Uterus (tissue), 3 donors: ENCODE measurements at regions not wholly inside any gene's neighbourhood (a gene's known extent, or its start where the extent isn't known, plus 50 kb on each side); places are given as distances from the start of the nearest gene placed in this dataset.
A peak's percentile ranks its signal among the peaks of the same experiment; 100 is the strongest.

Experiments used
- DNase-seq, 2 donors: peaks; one replicate each; pipeline ENCODE4 v3.0.0-alpha.2; 2019 to 2020
- H3K27ac ChIP-seq, 2 donors: fragments of 200-600 bp; sonication (generic); 1 replicate in 1 of 2; 2 replicates in 1 of 2; pipeline ENCODE4 v1.5.1; 2016 to 2018
- H3K27me3 ChIP-seq, 2 donors: fragments of 200-600 bp; sonication (generic); one replicate each; pipeline ENCODE4 v1.5.1; 2018 to 2019; ENCODE audit warnings: control low read depth in 1 of 2
- H3K36me3 ChIP-seq, 2 donors: fragments of 200-600 bp; sonication (generic); one replicate each; pipeline ENCODE4 v1.5.1; 2019; ENCODE audit warnings: control low read depth in 1 of 2
- H3K4me1 ChIP-seq, 2 donors: fragments of 200-600 bp; sonication (generic); one replicate each; pipeline ENCODE4 v1.5.1; 2018 to 2019; ENCODE audit warnings: control low read depth in 1 of 2
- H3K4me3 ChIP-seq, 2 donors: fragments of 200-600 bp; sonication (generic); 1 replicate in 1 of 2; 2 replicates in 1 of 2; pipeline ENCODE4 v1.5.1; 2018 to 2019; ENCODE audit warnings: mild to moderate bottlenecking in 1 of 2
- H3K9me3 ChIP-seq, 2 donors: fragments of 200-600 bp; sonication (generic); one replicate each; pipeline ENCODE4 v1.5.1; 2019; ENCODE audit warnings: control low read depth in 1 of 2
- POLR2A ChIP-seq, 2 donors: fragments of 450-650 bp; IDR thresholded peaks; one replicate each; pipeline ENCODE4 v1.6.1; 2016; ENCODE audit warnings: antibody characterized with exemption in 2 of 2, mild to moderate bottlenecking in 1 of 2, moderate library complexity in 1 of 2
- intact Hi-C: fragments of 100-400 bp; cut with DNase I; formaldehyde crosslinking; loops from one replicate; pipeline ENCODE4 v1.15.1; 2023; ENCODE audit warnings: low total_unique reads
- TF ChIP-seq, protein P1 (sequence below), 4 experiments: fragments of 200-600 bp in 2 of 4; fragments of 450-650 bp in 2 of 4; sonication (generic) in 2 of 4; IDR thresholded peaks; one replicate each; pipeline ENCODE4 v1.5.1; 2016 to 2019; ENCODE audit warnings: antibody characterized with exemption in 4 of 4, mild to moderate bottlenecking in 2 of 4, moderate library complexity in 1 of 4
- donor health status: DM: yes; HTN: yes; CAD: no.

DNA sequence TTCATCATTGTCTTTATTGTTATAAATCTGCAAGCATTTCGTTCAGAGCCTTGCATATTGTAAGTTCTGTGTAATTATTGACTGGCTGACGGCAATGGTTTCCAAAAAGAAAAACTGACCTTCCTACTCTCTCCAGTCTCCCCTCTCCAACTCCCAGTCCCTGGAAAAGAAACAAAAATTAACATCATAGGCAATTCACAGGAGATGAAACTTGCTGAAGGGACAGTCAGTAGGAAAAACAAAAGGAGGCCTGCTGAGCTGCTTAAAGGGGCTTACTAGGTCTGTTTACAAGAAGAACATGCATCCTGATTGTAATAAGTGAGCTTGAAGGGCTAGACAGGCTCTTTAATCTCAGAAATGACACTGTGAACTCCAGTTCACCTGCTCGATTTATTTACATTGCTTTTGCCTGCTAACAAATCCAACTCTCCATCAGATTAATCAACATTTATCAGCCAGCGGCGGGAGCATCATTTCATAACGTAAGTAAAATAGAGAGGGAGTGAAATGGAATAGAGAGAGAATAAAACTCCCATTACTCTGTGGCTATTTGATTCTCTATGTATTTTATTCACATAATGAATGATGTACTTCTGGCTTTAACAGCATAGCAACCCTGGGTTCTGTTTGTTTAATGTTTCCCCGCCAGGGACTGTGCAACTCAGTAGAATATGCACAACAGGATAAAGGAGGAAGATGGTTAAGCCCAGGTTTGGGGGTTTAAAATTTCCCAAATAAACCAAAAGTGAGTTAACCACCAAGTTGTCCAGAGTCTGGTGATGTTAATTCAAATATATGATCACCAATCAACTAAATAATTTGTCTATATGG, 256.7 kb upstream of the SETBP1 start:
- H3K36me3 ChIP-seq, result no peaks in the 10 kb centered on the region
- no peak overlapping the region for H3K27ac ChIP-seq
- H3K27me3 ChIP-seq, result no peaks in the 10 kb centered on the region
- DNase-seq, result no peak
- H3K9me3 ChIP-seq, result no peaks in the 10 kb centered on the region
- intact Hi-C loops, result no loop called here
- no peak overlapping the region for H3K4me3 ChIP-seq
- H3K4me1 ChIP-seq, result no peaks in the 10 kb centered on the region
- TF ChIP-seq, protein P1, sequence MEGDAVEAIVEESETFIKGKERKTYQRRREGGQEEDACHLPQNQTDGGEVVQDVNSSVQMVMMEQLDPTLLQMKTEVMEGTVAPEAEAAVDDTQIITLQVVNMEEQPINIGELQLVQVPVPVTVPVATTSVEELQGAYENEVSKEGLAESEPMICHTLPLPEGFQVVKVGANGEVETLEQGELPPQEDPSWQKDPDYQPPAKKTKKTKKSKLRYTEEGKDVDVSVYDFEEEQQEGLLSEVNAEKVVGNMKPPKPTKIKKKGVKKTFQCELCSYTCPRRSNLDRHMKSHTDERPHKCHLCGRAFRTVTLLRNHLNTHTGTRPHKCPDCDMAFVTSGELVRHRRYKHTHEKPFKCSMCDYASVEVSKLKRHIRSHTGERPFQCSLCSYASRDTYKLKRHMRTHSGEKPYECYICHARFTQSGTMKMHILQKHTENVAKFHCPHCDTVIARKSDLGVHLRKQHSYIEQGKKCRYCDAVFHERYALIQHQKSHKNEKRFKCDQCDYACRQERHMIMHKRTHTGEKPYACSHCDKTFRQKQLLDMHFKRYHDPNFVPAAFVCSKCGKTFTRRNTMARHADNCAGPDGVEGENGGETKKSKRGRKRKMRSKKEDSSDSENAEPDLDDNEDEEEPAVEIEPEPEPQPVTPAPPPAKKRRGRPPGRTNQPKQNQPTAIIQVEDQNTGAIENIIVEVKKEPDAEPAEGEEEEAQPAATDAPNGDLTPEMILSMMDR (IDR thresholded peaks at IDR 0.05), result no peak
- TF ChIP-seq POLR2A (IDR thresholded peaks at IDR 0.05), result no peak

DNA sequence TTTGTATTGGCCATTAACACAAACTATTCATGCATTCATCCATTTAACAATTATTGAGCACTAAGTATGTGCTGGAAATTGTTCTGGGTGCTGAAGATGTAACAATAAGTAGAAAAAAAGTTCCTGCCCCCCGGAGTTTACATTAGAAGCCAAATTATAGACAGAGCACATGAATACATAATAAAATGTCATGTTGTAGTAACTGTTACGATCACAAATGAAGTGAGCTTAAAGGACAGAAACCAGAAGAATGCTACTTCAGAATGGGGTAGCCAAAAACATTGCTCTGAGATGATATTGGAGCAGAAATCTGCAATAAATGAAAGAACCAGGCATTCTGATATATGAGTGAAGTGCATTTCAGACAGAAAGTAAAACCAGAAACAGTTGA, 256.0 kb upstream of the SETBP1 start:
- intact Hi-C loops, result no loop called here
- no peaks in the 10 kb centered on the region for H3K9me3 ChIP-seq
- no peak overlapping the region for H3K4me3 ChIP-seq
- no peak overlapping the region for H3K27ac ChIP-seq
- DNase-seq, result no peak
- no peaks in the 10 kb centered on the region for H3K36me3 ChIP-seq
- no peaks in the 10 kb centered on the region for H3K4me1 ChIP-seq
- no peak for TF ChIP-seq POLR2A (IDR thresholded peaks at IDR 0.05)
- TF ChIP-seq, protein P1 (IDR thresholded peaks at IDR 0.05), result no peak
- no peaks in the 10 kb centered on the region for H3K27me3 ChIP-seq

DNA sequence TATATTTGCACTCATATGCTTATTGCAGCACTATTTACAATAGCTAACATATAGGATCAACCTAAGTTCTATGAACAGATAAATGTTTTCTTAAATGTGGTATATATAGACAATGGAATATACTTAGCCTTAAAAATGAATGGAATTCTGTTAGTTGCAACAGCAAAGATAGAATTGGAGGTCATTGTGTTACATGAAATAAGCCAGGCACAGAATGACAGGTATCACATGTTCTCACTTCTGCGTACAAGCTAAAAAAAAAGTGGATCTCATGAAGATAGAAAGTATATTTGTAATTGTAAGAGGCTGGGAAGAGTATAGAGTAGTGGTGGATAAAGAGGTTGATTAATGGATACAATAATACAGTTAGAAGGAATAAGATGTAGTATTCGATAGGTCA, 255.5 kb upstream of the SETBP1 start:
- no peak for TF ChIP-seq POLR2A (IDR thresholded peaks at IDR 0.05)
- TF ChIP-seq, protein P1 (IDR thresholded peaks at IDR 0.05), result no peak
- no peaks in the 10 kb centered on the region for H3K9me3 ChIP-seq
- no peak for DNase-seq
- H3K27ac ChIP-seq, result no peak overlapping the region
- H3K4me3 ChIP-seq, result no peak overlapping the region
- no peaks in the 10 kb centered on the region for H3K4me1 ChIP-seq
- H3K36me3 ChIP-seq, result no peaks in the 10 kb centered on the region
- no peaks in the 10 kb centered on the region for H3K27me3 ChIP-seq
- intact Hi-C loops, result no loop called here

DNA sequence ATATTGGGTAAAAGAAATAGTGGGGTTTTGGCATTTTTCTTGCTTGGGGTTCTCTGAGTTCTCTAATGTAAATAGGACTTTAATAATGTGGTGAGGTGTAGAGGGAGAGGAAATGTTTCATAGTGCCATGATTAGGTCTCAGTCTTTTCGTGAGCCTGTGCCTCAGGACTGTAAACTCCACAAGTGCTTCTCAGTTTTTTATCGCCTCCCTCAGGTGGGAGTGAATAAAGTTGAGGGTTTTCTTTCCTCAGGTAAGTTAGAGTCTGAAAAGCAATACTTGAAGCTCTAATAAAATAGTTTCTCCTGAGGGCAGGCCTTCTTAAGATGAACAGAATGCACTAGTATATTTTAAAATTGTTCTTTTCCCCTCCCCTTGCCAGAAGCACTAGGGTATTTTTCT, 243.1 kb upstream of the SETBP1 start:
- Histone ChIP-seq H3K27ac (no peak overlapping the region), H3K36me3 (no peaks in the 10 kb centered on the region), H3K27me3 (no peaks in the 10 kb centered on the region), H3K9me3 (no peaks in the 10 kb centered on the region), H3K4me1 (no peaks in the 10 kb centered on the region), H3K4me3 (no peak overlapping the region)
- DNase-seq, result no peak
- intact Hi-C loops, result no loop called here
- no peak for TF ChIP-seq POLR2A (IDR thresholded peaks at IDR 0.05)
- TF ChIP-seq, protein P1 (IDR thresholded peaks at IDR 0.05), result no peak

DNA sequence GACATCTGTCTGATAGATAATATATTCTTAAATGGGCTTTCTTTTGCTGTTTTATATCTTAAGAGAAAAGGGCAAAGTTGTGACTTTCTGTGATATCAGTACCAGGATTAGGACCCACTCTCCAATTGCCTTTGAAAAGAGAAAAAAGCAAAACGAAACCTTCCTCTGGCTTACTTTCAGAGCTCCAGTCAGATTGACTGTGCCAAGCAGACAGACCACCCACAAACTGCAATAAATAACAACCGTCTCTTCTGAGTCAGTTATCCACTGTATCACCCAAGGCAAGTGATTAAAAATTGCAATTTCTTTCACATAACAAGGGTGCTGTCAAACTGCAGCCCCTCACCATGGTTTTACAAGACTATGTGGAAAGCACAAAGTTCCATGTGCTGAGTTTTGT, 230.5 kb upstream of the SETBP1 start:
- H3K9me3 ChIP-seq, result no peaks in the 10 kb centered on the region
- H3K27me3 ChIP-seq, result no peaks in the 10 kb centered on the region
- no peak for DNase-seq
- no peak for TF ChIP-seq POLR2A (IDR thresholded peaks at IDR 0.05)
- TF ChIP-seq, protein P1 (IDR thresholded peaks at IDR 0.05), result no peak
- H3K27ac ChIP-seq, result peak overlapping the region; percentile 13 to 41
- intact Hi-C loops, result no loop called here
- H3K4me1 ChIP-seq, result no peaks in the 10 kb centered on the region
- H3K36me3 ChIP-seq, result no peaks in the 10 kb centered on the region
- H3K4me3 ChIP-seq, result peak overlapping the region in 1 of 2 donors; percentile 2
